ENCODE measurements at regions not wholly inside any gene's neighbourhood (a gene's known extent, or its start where the extent isn't known, plus 50 kb on each side); places are given as distances from the start of the nearest gene placed in this dataset.

- Histone ChIP-seq H3K36me3 (no peaks in the 10 kb centered on the region), H3K9me3 (no peaks in the 10 kb centered on the region), H3K4me1 (ENCODE audit: control insufficient read depth in 1 of 2, insufficient read depth in 1 of 2, low read depth in 1 of 2, low read length in 1 of 2) (no peaks in the 10 kb centered on the region), H3K27ac (no peak overlapping the region), H3K27me3 (no peaks in the 10 kb centered on the region), H3K4me3 (ENCODE audit: low read depth in 1 of 2, low read length in 1 of 2) (no peak overlapping the region)
- TF ChIP-seq CTCF (IDR thresholded peaks at IDR 0.05) = no peak
Measured at GRCh38 chr16:5715155-5715554, 617.6 kb upstream of the EEF2KMT start.

GRCh38 chr16:5709889-5710288 lies 612.3 kb upstream of the EEF2KMT start:
- no peak for TF ChIP-seq CTCF (IDR thresholded peaks at IDR 0.05)
- H3K36me3 ChIP-seq = no peaks in the 10 kb centered on the region
- no peaks in the 10 kb centered on the region for H3K27me3 ChIP-seq
- no peak overlapping the region for H3K4me3 ChIP-seq (ENCODE audit: low read depth in 1 of 2, low read length in 1 of 2)
- H3K27ac ChIP-seq = no peak overlapping the region
- H3K9me3 ChIP-seq = no peaks in the 10 kb centered on the region
- H3K4me1 ChIP-seq (ENCODE audit: control insufficient read depth in 1 of 2, insufficient read depth in 1 of 2, low read depth in 1 of 2, low read length in 1 of 2) = no peaks in the 10 kb centered on the region

- Histone ChIP-seq H3K4me1 (ENCODE audit: control insufficient read depth in 1 of 2, insufficient read depth in 1 of 2, low read depth in 1 of 2, low read length in 1 of 2) (no peaks in the 10 kb centered on the region), H3K27me3 (no peaks in the 10 kb centered on the region), H3K36me3 (no peaks in the 10 kb centered on the region), H3K27ac (no peak overlapping the region), H3K4me3 (ENCODE audit: low read depth in 1 of 2, low read length in 1 of 2) (no peak overlapping the region), H3K9me3 (no peaks in the 10 kb centered on the region)
- TF ChIP-seq CTCF (IDR thresholded peaks at IDR 0.05) = no peak
Measured at GRCh38 chr16:5706211-5706610, 608.6 kb upstream of the EEF2KMT start.

- Histone ChIP-seq H3K36me3 (no peaks in the 10 kb centered on the region), H3K27me3 (no peaks in the 10 kb centered on the region), H3K4me3 (ENCODE audit: low read depth in 1 of 2, low read length in 1 of 2) (no peak overlapping the region), H3K27ac (no peak overlapping the region), H3K9me3 (no peaks in the 10 kb centered on the region), H3K4me1 (ENCODE audit: control insufficient read depth in 1 of 2, insufficient read depth in 1 of 2, low read depth in 1 of 2, low read length in 1 of 2) (no peaks in the 10 kb centered on the region)
- TF ChIP-seq CTCF (IDR thresholded peaks at IDR 0.05) = no peak
Measured at GRCh38 chr16:5704271-5704670, 606.7 kb upstream of the EEF2KMT start.

- no peaks in the 10 kb centered on the region for H3K36me3 ChIP-seq
- no peak for TF ChIP-seq CTCF (IDR thresholded peaks at IDR 0.05)
- no peak overlapping the region for H3K4me3 ChIP-seq (ENCODE audit: low read depth in 1 of 2, low read length in 1 of 2)
- H3K9me3 ChIP-seq = no peaks in the 10 kb centered on the region
- no peaks in the 10 kb centered on the region for H3K4me1 ChIP-seq (ENCODE audit: control insufficient read depth in 1 of 2, insufficient read depth in 1 of 2, low read depth in 1 of 2, low read length in 1 of 2)
- no peak overlapping the region for H3K27ac ChIP-seq
- H3K27me3 ChIP-seq = no peaks in the 10 kb centered on the region
Measured at GRCh38 chr16:5693426-5693825, 595.8 kb upstream of the EEF2KMT start.

- Histone ChIP-seq H3K27me3 (no peaks in the 10 kb centered on the region), H3K36me3 (no peaks in the 10 kb centered on the region), H3K4me3 (ENCODE audit: low read depth in 1 of 2, low read length in 1 of 2) (no peak overlapping the region), H3K27ac (no peak overlapping the region), H3K9me3 (no peaks in the 10 kb centered on the region), H3K4me1 (ENCODE audit: control insufficient read depth in 1 of 2, insufficient read depth in 1 of 2, low read depth in 1 of 2, low read length in 1 of 2) (no peaks in the 10 kb centered on the region)
- TF ChIP-seq CTCF (IDR thresholded peaks at IDR 0.05) = no peak
Measured at GRCh38 chr16:5681966-5682365, 584.4 kb upstream of the EEF2KMT start.

Data from neutrophil (primary cell).